C4-2B (cell line): ENCODE measurements at regions not wholly inside any gene's neighbourhood (a gene's known extent, or its start where the extent isn't known, plus 50 kb on each side); places are given as distances from the start of the nearest gene placed in this dataset.

ENCODE experiments used
- ZFX ChIP-seq: fragments of 450-650 bp; IDR thresholded peaks from 2 replicates; pipeline ENCODE4 v1.6.1; 2017
- TF ChIP-seq, protein P1 (sequence below): fragments of 450-650 bp; conservative IDR thresholded peaks from 2 replicates; pipeline ENCODE4 v1.5.1; 2017; ENCODE audit warnings: mild to moderate bottlenecking

DNA sequence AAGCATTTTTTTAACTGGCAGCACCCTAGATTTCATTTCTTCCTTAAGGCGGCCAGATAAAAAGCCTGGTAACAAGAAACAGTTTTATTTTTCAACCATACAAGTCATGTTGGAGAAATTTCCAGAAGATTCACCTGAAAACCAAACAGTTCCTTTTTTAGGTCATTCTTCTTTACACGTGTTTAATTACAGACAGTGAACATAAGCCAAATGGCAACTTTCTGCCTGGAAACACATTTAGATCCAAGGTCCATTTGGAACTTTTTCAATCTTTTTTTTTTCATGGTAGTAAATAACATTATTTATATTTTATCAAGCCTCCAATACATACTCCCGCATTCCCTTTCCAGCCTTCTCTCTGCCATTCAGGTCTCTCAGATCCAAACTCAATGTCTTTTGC, 886.1 kb upstream of the MIR17HG start:
- TF ChIP-seq, protein P1, sequence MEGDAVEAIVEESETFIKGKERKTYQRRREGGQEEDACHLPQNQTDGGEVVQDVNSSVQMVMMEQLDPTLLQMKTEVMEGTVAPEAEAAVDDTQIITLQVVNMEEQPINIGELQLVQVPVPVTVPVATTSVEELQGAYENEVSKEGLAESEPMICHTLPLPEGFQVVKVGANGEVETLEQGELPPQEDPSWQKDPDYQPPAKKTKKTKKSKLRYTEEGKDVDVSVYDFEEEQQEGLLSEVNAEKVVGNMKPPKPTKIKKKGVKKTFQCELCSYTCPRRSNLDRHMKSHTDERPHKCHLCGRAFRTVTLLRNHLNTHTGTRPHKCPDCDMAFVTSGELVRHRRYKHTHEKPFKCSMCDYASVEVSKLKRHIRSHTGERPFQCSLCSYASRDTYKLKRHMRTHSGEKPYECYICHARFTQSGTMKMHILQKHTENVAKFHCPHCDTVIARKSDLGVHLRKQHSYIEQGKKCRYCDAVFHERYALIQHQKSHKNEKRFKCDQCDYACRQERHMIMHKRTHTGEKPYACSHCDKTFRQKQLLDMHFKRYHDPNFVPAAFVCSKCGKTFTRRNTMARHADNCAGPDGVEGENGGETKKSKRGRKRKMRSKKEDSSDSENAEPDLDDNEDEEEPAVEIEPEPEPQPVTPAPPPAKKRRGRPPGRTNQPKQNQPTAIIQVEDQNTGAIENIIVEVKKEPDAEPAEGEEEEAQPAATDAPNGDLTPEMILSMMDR: no peak
- TF ChIP-seq ZFX: no peak
